PFSK-1 (cell line): ENCODE measurements at regions not wholly inside any gene's neighbourhood (a gene's known extent, or its start where the extent isn't known, plus 50 kb on each side); places are given as distances from the start of the nearest gene placed in this dataset.

Experiments used
- POLR2AphosphoS5 ChIP-seq: IDR thresholded peaks from 2 replicates; pipeline ENCODE4 v1.6.1; 2012; ENCODE audit warnings: low read depth, mild to moderate bottlenecking, control low read depth, low read length, moderate library complexity
- REST ChIP-seq, 2 experiments: IDR thresholded peaks; 2 replicates each; pipeline versions ENCODE4 v1.6.1 to v1.8.0; 2011 to 2012; ENCODE audit warnings: low read depth in 2 of 2, low read length in 2 of 2, control low read depth in 1 of 2, inconsistent platforms in 1 of 2, mild to moderate bottlenecking in 1 of 2, moderate library complexity in 1 of 2; ENCODE audit not compliant: insufficient read depth in 1 of 2
- SIN3A ChIP-seq: IDR thresholded peaks from 2 replicates; pipeline ENCODE4 v1.6.1; 2012; ENCODE audit warnings: mild to moderate bottlenecking, low read length, moderate library complexity, borderline replicate concordance; ENCODE audit not compliant: insufficient read depth

GRCh38 chr18:27699137-27699536, 477.8 kb downstream of the CDH2 start:
- TF ChIP-seq POLR2AphosphoS5: no peak
- no peak for TF ChIP-seq REST (IDR thresholded peaks at IDR 0.05; ENCODE audit: insufficient read depth in 1 of 2, low read depth in 2 of 2, low read length in 2 of 2)
- no peak for TF ChIP-seq SIN3A
